T-cell (primary cell): ENCODE measurements at regions not wholly inside any gene's neighbourhood (a gene's known extent, or its start where the extent isn't known, plus 50 kb on each side); places are given as distances from the start of the nearest gene placed in this dataset.

Source experiments
- ATAC-seq, 4 experiments: fragments of 200-7000 bp in 3 of 4; fragments of 150-1000 bp in 1 of 4; cut with Tn5 transposase; replicated peaks in 1 of 4; 1 replicate in 3 of 4; 2 replicates in 1 of 4; pipeline ENCODE4 v1.10.0; 2021; ENCODE audit warnings: moderate library complexity in 3 of 4, mild to moderate bottlenecking in 2 of 4, moderate number of reproducible peaks in 1 of 4
- CTCF ChIA-PET, 2 donors: fragments of 300-600 bp; sonication (Branson Sonifier 250); formaldehyde crosslinking; loops; one replicate each; lab custom pipeline; 2022; ENCODE audit warnings: antibody characterized with exemption in 2 of 2; lab: Charles Lee
- POLR2A ChIA-PET, 2 donors: fragments of 300-600 bp; sonication (Branson Sonifier 250); formaldehyde crosslinking; loops; one replicate each; lab custom pipeline; 2022; ENCODE audit warnings: antibody characterized with exemption in 2 of 2; lab: Charles Lee
- DNase-seq, 35 experiments: peaks; one replicate each; pipeline versions ENCODE4 v3.0.0 to v3.0.0-alpha.2; 2013 to 2023
- H3K27ac ChIP-seq: one replicate; pipeline ENCODE4 v1.5.1; 2013; ENCODE audit warnings: low read length
- H3K27me3 ChIP-seq, 2 experiments: replicated peaks in 1 of 2; 1 replicate in 1 of 2; 2 replicates in 1 of 2; pipeline versions ENCODE4 v1.6.1 to v1.7.0; 2013; ENCODE audit warnings: low read length in 1 of 2, mixed read lengths in 1 of 2; ENCODE audit not compliant: control insufficient read depth in 2 of 2, insufficient read depth in 2 of 2; ENCODE audit errors: extremely low read depth in 1 of 2
- H3K36me3 ChIP-seq, 2 donors: 1 replicate in 1 of 2; 2 replicates in 1 of 2; pipeline versions ENCODE4 v1.6.1 to v1.7.0; 2013; ENCODE audit warnings: low read length in 1 of 2; ENCODE audit not compliant: control insufficient read depth in 2 of 2, insufficient read depth in 1 of 2; ENCODE audit errors: extremely low read depth in 1 of 2
- H3K4me1 ChIP-seq, 2 experiments: 1 replicate in 1 of 2; 2 replicates in 1 of 2; pipeline versions ENCODE4 v1.6.1 to v1.7.0; 2013; ENCODE audit warnings: low read length in 2 of 2, mixed read lengths in 1 of 2; ENCODE audit not compliant: insufficient read depth in 2 of 2, control insufficient read depth in 1 of 2; ENCODE audit errors: extremely low read depth in 1 of 2
- H3K4me3 ChIP-seq, 2 donors: 1 replicate in 1 of 2; 2 replicates in 1 of 2; pipeline versions ENCODE4 v1.5.1 to v1.7.0; 2013; ENCODE audit warnings: mild to moderate bottlenecking in 2 of 2, low read length in 1 of 2, moderate library complexity in 1 of 2; ENCODE audit not compliant: control insufficient read depth in 1 of 2; ENCODE audit errors: extremely low read depth in 1 of 2
- H3K9me3 ChIP-seq: 2 replicates; pipeline ENCODE4 v1.7.0; 2013
- H3K27ac Mint-ChIP-seq, 2 donors: one replicate each; pipeline ENCODE4 v1.8.0; 2020 to 2021; ENCODE audit warnings: mild to moderate bottlenecking in 2 of 2, mixed read lengths in 2 of 2
- H3K27me3 Mint-ChIP-seq, 2 donors: one replicate each; pipeline ENCODE4 v1.8.0; 2021 to 2022; ENCODE audit warnings: mixed read lengths in 2 of 2
- H3K36me3 Mint-ChIP-seq: one replicate; pipeline ENCODE4 v1.8.0; 2021; ENCODE audit warnings: mixed read lengths
- H3K4me1 Mint-ChIP-seq, 3 donors: one replicate each; pipeline ENCODE4 v1.8.0; 2020 to 2022; ENCODE audit warnings: mixed read lengths in 3 of 3, mild to moderate bottlenecking in 1 of 3
- H3K4me3 Mint-ChIP-seq, 3 donors: one replicate each; pipeline ENCODE4 v1.8.0; 2020 to 2022; ENCODE audit warnings: mild to moderate bottlenecking in 3 of 3, mixed read lengths in 3 of 3, moderate library complexity in 3 of 3
- H3K9me3 Mint-ChIP-seq, 3 donors: one replicate each; pipeline ENCODE4 v1.8.0; 2020 to 2022; ENCODE audit warnings: mixed read lengths in 3 of 3
- WGBS: methylation state at CpG from one replicate; pipeline ENCODE4 v1.1.5; 2013; ENCODE audit warnings: missing lambda C conversion rate; ENCODE audit not compliant: insufficient coverage; 5-methylcytosine and 5-hydroxymethylcytosine counted together

DNA sequence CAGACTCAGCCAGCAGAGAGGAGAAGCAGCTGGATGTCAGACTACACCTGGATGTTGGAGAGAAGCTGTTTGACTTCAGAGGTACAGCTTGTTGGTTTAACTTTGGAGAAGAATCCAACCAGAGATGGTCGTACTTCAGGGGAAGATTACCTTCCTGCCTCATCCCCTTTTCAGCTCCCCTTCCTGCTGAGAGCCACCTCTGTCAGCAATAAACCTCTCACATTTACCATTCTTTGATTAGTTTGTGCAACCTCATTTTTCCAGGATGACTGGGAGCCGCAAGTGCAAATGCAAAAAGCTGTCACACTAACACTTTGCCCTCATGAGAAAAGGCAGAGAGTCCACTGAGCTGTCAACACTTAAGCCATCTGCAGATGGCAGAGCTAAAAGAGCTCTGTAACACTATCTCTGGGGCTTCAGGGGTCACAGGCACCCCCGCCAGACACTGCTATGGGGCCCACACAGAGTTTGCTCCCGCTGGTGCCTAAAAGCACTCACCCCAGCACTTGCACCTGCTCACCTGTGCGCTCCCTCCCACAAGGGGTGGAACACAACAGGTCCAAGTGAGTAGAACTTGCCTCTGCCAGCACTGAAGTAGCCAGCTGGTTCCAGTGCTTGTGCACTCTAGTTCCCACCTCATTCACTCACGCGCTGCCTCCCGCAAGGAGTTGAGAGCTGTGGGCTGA lies 391.7 kb downstream of the METTL4 start:
- Histone ChIP-seq H3K4me1 (no peaks in the 10 kb centered on the region), H3K36me3 (no peaks in the 10 kb centered on the region), H3K27me3 (peaks cover 0 to 3% of the 10 kb centered on the region in 2 experiments), H3K27ac (no peak overlapping the region), H3K9me3 (no peaks in the 10 kb centered on the region), H3K4me3 (no peak overlapping the region)
- DNase-seq (no peak), ATAC-seq (no peak)
- ChIA-PET CTCF (no interaction called here), POLR2A (no interaction called here)
- Mint-ChIP-seq H3K27ac (no peak overlapping the region), H3K4me1 (no peaks in the 10 kb centered on the region), H3K4me3 (no peak overlapping the region), H3K27me3 (peaks cover 8 to 16% of the 10 kb centered on the region in 2 donors), H3K9me3 (no peaks in the 10 kb centered on the region), H3K36me3 (no peaks in the 10 kb centered on the region)
- WGBS, result 75% methylated on average over 5 of the region's 8 CpGs

DNA sequence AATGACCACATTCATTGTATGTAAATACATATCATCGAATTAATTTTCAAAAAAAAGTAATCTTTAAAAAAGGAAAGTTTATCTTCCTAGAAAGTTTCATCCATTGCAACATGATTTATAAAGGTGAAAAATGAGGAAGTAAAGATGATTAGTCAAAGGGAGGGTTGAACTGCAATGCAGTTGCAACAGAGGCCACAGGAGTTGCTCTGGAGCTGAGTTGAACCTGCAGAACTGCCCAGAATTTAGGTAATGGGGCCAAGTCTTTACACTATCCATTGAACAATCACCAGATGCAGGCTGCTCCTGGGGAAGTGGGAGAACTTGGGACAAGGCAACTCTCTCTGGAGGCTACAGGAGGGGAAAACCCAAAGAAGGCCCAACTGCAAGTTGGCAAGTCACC lies 390.7 kb downstream of the METTL4 start:
- no CpG with 5 or more reads among the region's 1 CpG for WGBS
- H3K36me3 ChIP-seq, result no peaks in the 10 kb centered on the region
- no peaks in the 10 kb centered on the region for H3K9me3 ChIP-seq
- H3K4me1 ChIP-seq, result no peaks in the 10 kb centered on the region
- H3K27me3 ChIP-seq, result peaks cover 0 to 3% of the 10 kb centered on the region in 2 experiments
- no peak for ATAC-seq
- ChIA-PET POLR2A (no interaction called here), CTCF (no interaction called here)
- no peak overlapping the region for H3K27ac ChIP-seq
- no peak overlapping the region for H3K4me3 Mint-ChIP-seq
- H3K9me3 Mint-ChIP-seq, result no peaks in the 10 kb centered on the region
- DNase-seq, result no peak
- H3K4me3 ChIP-seq, result no peak overlapping the region
- H3K27me3 Mint-ChIP-seq, result peaks cover 8 to 16% of the 10 kb centered on the region in 2 donors
- H3K36me3 Mint-ChIP-seq, result no peaks in the 10 kb centered on the region
- H3K4me1 Mint-ChIP-seq, result no peaks in the 10 kb centered on the region
- no peak overlapping the region for H3K27ac Mint-ChIP-seq

DNA sequence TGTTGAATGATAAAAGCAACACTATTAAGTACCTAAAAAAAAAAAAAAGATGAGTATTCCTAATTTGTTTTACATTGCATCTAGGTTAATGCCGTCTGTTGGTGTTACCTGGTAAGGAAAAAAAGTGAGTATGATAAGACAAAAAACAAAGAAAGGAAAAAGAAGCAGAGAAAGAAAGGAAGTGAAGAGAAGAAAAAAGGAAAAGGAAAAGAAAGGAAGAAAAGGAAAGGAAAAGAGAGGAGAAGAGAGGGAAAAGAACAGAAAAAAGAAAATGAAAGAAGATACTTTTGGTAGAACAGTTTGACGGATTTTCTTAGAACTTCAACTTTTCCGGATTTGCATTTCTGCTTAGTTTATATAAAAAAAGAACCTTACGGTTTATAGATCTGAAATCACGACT lies 387.9 kb downstream of the METTL4 start:
- Mint-ChIP-seq H3K9me3 (no peaks in the 10 kb centered on the region), H3K27me3 (peaks cover 8 to 12% of the 10 kb centered on the region in 2 donors), H3K4me3 (no peak overlapping the region), H3K4me1 (no peaks in the 10 kb centered on the region), H3K36me3 (no peaks in the 10 kb centered on the region), H3K27ac (no peak overlapping the region)
- Histone ChIP-seq H3K27me3 (peaks cover 0 to 3% of the 10 kb centered on the region in 2 experiments), H3K9me3 (no peaks in the 10 kb centered on the region), H3K27ac (no peak overlapping the region), H3K4me3 (no peak overlapping the region), H3K4me1 (no peaks in the 10 kb centered on the region), H3K36me3 (no peaks in the 10 kb centered on the region)
- 83% methylated on average over 2 of the region's 5 CpGs for WGBS
- CTCF ChIA-PET, result no interaction called here
- POLR2A ChIA-PET, result interaction anchor here in 1 of 2 donors (0.7 kb wide), 1 partner anchor 11 kb away, joined by 10 read pairs; no protein-coding TSS in a partner anchor
- no peak for DNase-seq
- no peak for ATAC-seq

DNA sequence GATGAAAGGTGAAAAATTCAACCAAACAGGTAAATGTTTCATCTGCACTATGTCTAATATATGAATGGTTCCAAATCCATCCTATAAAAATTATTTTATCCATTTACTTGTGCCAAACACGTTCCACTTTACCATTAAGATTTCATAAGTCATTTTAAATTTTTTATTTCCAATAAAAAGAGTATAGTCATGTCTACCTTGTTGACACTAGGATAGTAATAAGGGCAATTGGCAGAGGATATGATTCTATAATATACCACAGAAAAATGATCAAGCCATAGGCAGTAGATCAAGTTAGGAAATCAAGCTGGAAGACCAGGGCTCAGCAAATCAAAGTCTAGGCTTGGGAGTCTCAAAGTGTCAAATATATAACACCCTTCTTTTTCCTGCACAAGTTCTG lies 384.3 kb downstream of the METTL4 start:
- H3K36me3 Mint-ChIP-seq, result no peaks in the 10 kb centered on the region

DNA sequence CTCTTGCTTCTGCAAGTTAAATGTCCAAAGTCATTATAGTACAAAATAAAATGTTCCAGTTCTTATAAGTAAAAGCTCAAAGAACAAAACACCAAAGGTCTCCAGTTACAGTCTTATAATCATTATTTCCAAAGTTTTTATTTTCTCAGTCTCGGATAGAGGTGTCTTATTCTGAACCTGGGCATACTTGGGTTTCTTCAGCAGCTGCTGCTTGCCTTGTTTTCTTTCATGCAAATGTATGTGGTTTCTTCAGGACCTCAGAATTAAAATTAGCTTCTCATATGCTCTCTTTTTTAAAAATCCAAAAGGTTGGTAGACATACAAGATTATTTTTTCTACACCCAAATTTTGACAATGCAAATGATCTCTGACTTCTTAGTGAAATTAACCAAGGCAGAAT lies 383.0 kb downstream of the METTL4 start:
- H3K4me3 Mint-ChIP-seq, result no peak overlapping the region
- POLR2A ChIA-PET, result no interaction called here
- CTCF ChIA-PET, result no interaction called here

More for the DNA sequence above, 384.3 kb downstream of the METTL4 start:
- Mint-ChIP-seq H3K9me3 (no peaks in the 10 kb centered on the region), H3K27ac (no peak overlapping the region), H3K27me3 (peaks cover 4 to 17% of the 10 kb centered on the region in 2 donors), H3K4me1 (no peaks in the 10 kb centered on the region), H3K4me3 (no peak overlapping the region)
- no peak for DNase-seq
- no peak overlapping the region for H3K27ac ChIP-seq
- H3K4me3 ChIP-seq, result no peak overlapping the region
- no peaks in the 10 kb centered on the region for H3K27me3 ChIP-seq
- H3K36me3 ChIP-seq, result no peaks in the 10 kb centered on the region
- H3K9me3 ChIP-seq, result no peaks in the 10 kb centered on the region
- ChIA-PET POLR2A (no interaction called here), CTCF (no interaction called here)
- WGBS, result no CpG with 5 or more reads among the region's 1 CpG
- ATAC-seq, result no peak
- no peaks in the 10 kb centered on the region for H3K4me1 ChIP-seq

DNA sequence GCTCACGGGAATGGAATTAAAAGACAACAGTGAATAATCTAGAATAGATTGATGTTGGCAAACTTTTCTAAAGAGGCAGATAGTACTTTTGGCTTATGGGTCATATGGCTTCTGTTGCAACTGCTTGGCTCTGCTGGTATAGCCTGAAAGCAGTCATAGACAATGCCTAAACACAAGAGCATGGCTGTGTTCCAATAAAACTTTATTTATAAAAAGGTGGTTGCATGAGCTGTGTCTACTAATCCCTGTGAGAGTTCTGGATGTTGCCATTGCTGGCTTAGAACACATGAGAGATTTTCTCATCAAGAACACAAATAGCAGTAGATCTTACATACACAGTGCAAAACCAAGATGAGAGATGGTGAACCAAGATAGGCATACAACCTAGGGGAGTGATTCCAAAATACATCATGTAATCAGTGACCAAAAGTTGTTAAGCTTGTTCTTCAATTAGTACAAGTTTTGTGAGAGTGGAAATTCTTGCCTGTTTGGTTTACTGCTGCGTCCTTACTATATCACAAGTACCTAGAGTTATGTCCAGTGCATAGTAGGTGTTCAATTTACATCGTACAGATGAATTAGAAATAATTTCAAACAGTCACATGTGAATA lies 380.0 kb downstream of the METTL4 start:
- Mint-ChIP-seq H3K27me3 (peaks cover 0 to 13% of the 10 kb centered on the region in 2 donors), H3K9me3 (peaks cover 0 to 8% (median 0%) of the 10 kb centered on the region in 3 donors), H3K4me1 (no peaks in the 10 kb centered on the region), H3K27ac (no peak overlapping the region), H3K36me3 (no peaks in the 10 kb centered on the region), H3K4me3 (no peak overlapping the region)
- H3K27me3 ChIP-seq, result no peaks in the 10 kb centered on the region
- no peak for ATAC-seq
- no peak overlapping the region for H3K4me3 ChIP-seq
- no peaks in the 10 kb centered on the region for H3K36me3 ChIP-seq
- DNase-seq, result no peak
- H3K9me3 ChIP-seq, result no peaks in the 10 kb centered on the region
- WGBS, result no CpG with 5 or more reads among the region's 3 CpGs
- H3K27ac ChIP-seq, result no peak overlapping the region
- POLR2A ChIA-PET, result no interaction called here
- no peaks in the 10 kb centered on the region for H3K4me1 ChIP-seq
- CTCF ChIA-PET, result no interaction called here

More for the DNA sequence above, 383.0 kb downstream of the METTL4 start:
- no peaks in the 10 kb centered on the region for H3K36me3 Mint-ChIP-seq
- no peak overlapping the region for H3K4me3 ChIP-seq
- H3K4me1 ChIP-seq, result no peaks in the 10 kb centered on the region
- no peak overlapping the region for H3K27ac ChIP-seq
- no peak for DNase-seq
- H3K9me3 ChIP-seq, result no peaks in the 10 kb centered on the region
- H3K27me3 ChIP-seq, result no peaks in the 10 kb centered on the region
- H3K27me3 Mint-ChIP-seq, result peaks cover 2 to 21% of the 10 kb centered on the region in 2 donors
- H3K4me1 Mint-ChIP-seq, result no peaks in the 10 kb centered on the region
- peaks cover 0 to 3% (median 0%) of the 10 kb centered on the region in 3 donors for H3K9me3 Mint-ChIP-seq
- no peak overlapping the region for H3K27ac Mint-ChIP-seq
- no CpG with 5 or more reads among the region's 1 CpG for WGBS
- H3K36me3 ChIP-seq, result no peaks in the 10 kb centered on the region
- no peak for ATAC-seq
